Endothelial cell of umbilical vein (primary cell): ENCODE measurements at regions not wholly inside any gene's neighbourhood (a gene's known extent, or its start where the extent isn't known, plus 50 kb on each side); places are given as distances from the start of the nearest gene placed in this dataset.

Experiments
- BruUV-seq: library from RNA; stranded (reverse); fragments of 400-500 nt; replicated peaks from 2 replicates; lab custom pipeline; 2021; lab: Mats Ljungman, UMichigan
- CTCF ChIA-PET: fragments of 300-600, 350-600 bp; sonication (Branson Sonifier 250); formaldehyde crosslinking; loops from one replicate; lab custom pipeline; 2021; ENCODE audit warnings: antibody characterized with exemption, inconsistent platforms; lab: Charles Lee
- POLR2A ChIA-PET: fragments of 300-600, 350-600 bp; sonication (Branson Sonifier 250); formaldehyde crosslinking; loops from one replicate; lab custom pipeline; 2021; ENCODE audit warnings: antibody characterized with exemption, inconsistent platforms; lab: Charles Lee
- DNase-seq: peaks from one replicate; pipeline ENCODE4 v3.0.0-alpha.2; 2011; ENCODE audit warnings: low read depth, low spot score
- FAIRE-seq: peaks from 2 replicates; lab custom pipeline; 2011; peaks lifted over from hg19 to GRCh38; lab: Jason Lieb, UNC
- H2AFZ ChIP-seq: 2 replicates; pipeline ENCODE4 v1.6.0; 2012; ENCODE audit warnings: low read depth, low read length, control low read depth, inconsistent platforms
- H3K27ac ChIP-seq: 2 replicates; pipeline ENCODE4 v1.5.1; 2011; ENCODE audit warnings: low read depth, mild to moderate bottlenecking, control low read depth, low read length, moderate library complexity; ENCODE audit not compliant: insufficient read depth
- H3K27me3 ChIP-seq, 2 experiments: 2 replicates each; pipeline versions ENCODE4 v1.6.0 to v1.6.1; 2011; ENCODE audit warnings: low read length in 2 of 2, mixed read lengths in 1 of 2; ENCODE audit not compliant: control insufficient read depth in 2 of 2, insufficient read depth in 2 of 2
- H3K36me3 ChIP-seq, 2 experiments: 2 replicates in 1 of 2; 3 replicates in 1 of 2; pipeline ENCODE4 v1.5.1; 2011; ENCODE audit warnings: low read length in 2 of 2, mild to moderate bottlenecking in 1 of 2, moderate library complexity in 1 of 2; ENCODE audit not compliant: control insufficient read depth in 2 of 2, insufficient read depth in 2 of 2; ENCODE audit errors: extremely low read depth in 1 of 2
- H3K4me1 ChIP-seq: 3 replicates; pipeline ENCODE4 v1.5.1; 2011; ENCODE audit warnings: mild to moderate bottlenecking, low read length; ENCODE audit not compliant: control insufficient read depth, insufficient read depth; ENCODE audit errors: extremely low read depth
- H3K4me2 ChIP-seq: 2 replicates; pipeline ENCODE4 v1.6.1; 2011; ENCODE audit warnings: low read length, control low read depth, mixed read lengths; ENCODE audit not compliant: insufficient read depth
- H3K4me3 ChIP-seq, 3 experiments: fragments of 200-600 bp in 1 of 3; sonication (generic), shearing (Covaris generic) in 1 of 3; replicated peaks in 1 of 3; 2 replicates each; pipeline ENCODE4 v1.5.1; 2011 to 2016; ENCODE audit warnings: control low read depth in 3 of 3, low read length in 3 of 3, mild to moderate bottlenecking in 2 of 3, inconsistent platforms in 1 of 3, low read depth in 1 of 3, moderate library complexity in 1 of 3; ENCODE audit not compliant: insufficient read depth in 1 of 3
- H3K79me2 ChIP-seq: 2 replicates; pipeline ENCODE4 v1.6.0; 2012; ENCODE audit warnings: low read length, inconsistent platforms; ENCODE audit not compliant: control insufficient read depth, insufficient read depth
- H3K9ac ChIP-seq: replicated peaks from 2 replicates; pipeline ENCODE3; 2011; ENCODE audit warnings: low read length, control low read depth; ENCODE audit not compliant: insufficient read depth; ENCODE audit errors: extremely low read depth
- H3K9me1 ChIP-seq: replicated peaks from 3 replicates; pipeline ENCODE4 v1.6.0; 2011; ENCODE audit warnings: mild to moderate bottlenecking, low read length; ENCODE audit not compliant: control insufficient read depth, insufficient read depth; ENCODE audit errors: extremely low read depth
- H3K9me3 ChIP-seq: replicated peaks from 2 replicates; pipeline ENCODE4 v1.5.1; 2012; ENCODE audit warnings: low read length, inconsistent platforms; ENCODE audit not compliant: control insufficient read depth, insufficient read depth
- H4K20me1 ChIP-seq: replicated peaks from 2 replicates; pipeline ENCODE3; 2011; ENCODE audit warnings: mild to moderate bottlenecking, low read length; ENCODE audit not compliant: control insufficient read depth, insufficient read depth; ENCODE audit errors: extremely low read depth
- EZH2 ChIP-seq: IDR thresholded peaks from 2 replicates; pipeline ENCODE4 v1.6.1; 2012; ENCODE audit warnings: borderline replicate concordance, low read depth, mild to moderate bottlenecking, moderate library complexity, low read length, inconsistent platforms; ENCODE audit not compliant: severe bottlenecking
- FOS ChIP-seq: IDR thresholded peaks from 2 replicates; pipeline ENCODE4 v1.6.1; 2011; ENCODE audit warnings: mild to moderate bottlenecking, low read length, moderate library complexity, borderline replicate concordance; ENCODE audit not compliant: insufficient read depth
- GATA2 ChIP-seq: IDR thresholded peaks from 2 replicates; pipeline ENCODE4 v1.7.0; 2011; ENCODE audit warnings: low read depth, mild to moderate bottlenecking, moderate library complexity, mixed read lengths, low read length; ENCODE audit not compliant: insufficient read length, insufficient read depth
- JUN ChIP-seq: IDR thresholded peaks from 2 replicates; pipeline ENCODE4 v1.6.1; 2011; ENCODE audit warnings: borderline replicate concordance, low read depth; ENCODE audit not compliant: insufficient read length, insufficient read depth
- MYC ChIP-seq: IDR thresholded peaks from one replicate; pipeline ENCODE4 v1.6.1; 2011; ENCODE audit warnings: mild to moderate bottlenecking, low read depth, low read length
- POLR2A ChIP-seq: IDR thresholded peaks from 2 replicates; pipeline ENCODE4 v1.6.1; 2012; ENCODE audit warnings: low read depth, mild to moderate bottlenecking, control low read depth, low read length
- POLR2AphosphoS5 ChIP-seq: IDR thresholded peaks from 2 replicates; pipeline ENCODE4 v1.6.1; 2012; ENCODE audit warnings: low read depth, mild to moderate bottlenecking, control low read depth, low read length, moderate library complexity; ENCODE audit not compliant: insufficient read depth
- dilution Hi-C: fragments of 300-500 bp; cut with MboI; formaldehyde crosslinking; loops from one replicate; pipeline ENCODE4 v1.15.0; 2019; ENCODE audit warnings: low sequenced_read_pairs; ENCODE audit not compliant: extremely low pct_ligation_motif_present
- intact Hi-C: fragments of 100-400 bp; cut with micrococcal nuclease; formaldehyde crosslinking; loops from one replicate; pipeline ENCODE4 v1.10.0; 2022
- TF ChIP-seq, protein P1 (sequence below), 2 donors: IDR thresholded peaks; 1 replicate in 1 of 2; 2 replicates in 1 of 2; pipeline ENCODE4 v1.5.1; 2011; ENCODE audit warnings: low read length in 2 of 2, mild to moderate bottlenecking in 2 of 2, moderate library complexity in 2 of 2, control low read depth in 1 of 2, inconsistent platforms in 1 of 2, low read depth in 1 of 2; ENCODE audit not compliant: insufficient read depth in 1 of 2; ENCODE audit errors: extremely low read depth in 1 of 2
- TF ChIP-seq, protein P2 (sequence below): IDR thresholded peaks from 2 replicates; pipeline ENCODE4 v1.6.1; 2011; ENCODE audit not compliant: insufficient read depth, insufficient read length

DNA sequence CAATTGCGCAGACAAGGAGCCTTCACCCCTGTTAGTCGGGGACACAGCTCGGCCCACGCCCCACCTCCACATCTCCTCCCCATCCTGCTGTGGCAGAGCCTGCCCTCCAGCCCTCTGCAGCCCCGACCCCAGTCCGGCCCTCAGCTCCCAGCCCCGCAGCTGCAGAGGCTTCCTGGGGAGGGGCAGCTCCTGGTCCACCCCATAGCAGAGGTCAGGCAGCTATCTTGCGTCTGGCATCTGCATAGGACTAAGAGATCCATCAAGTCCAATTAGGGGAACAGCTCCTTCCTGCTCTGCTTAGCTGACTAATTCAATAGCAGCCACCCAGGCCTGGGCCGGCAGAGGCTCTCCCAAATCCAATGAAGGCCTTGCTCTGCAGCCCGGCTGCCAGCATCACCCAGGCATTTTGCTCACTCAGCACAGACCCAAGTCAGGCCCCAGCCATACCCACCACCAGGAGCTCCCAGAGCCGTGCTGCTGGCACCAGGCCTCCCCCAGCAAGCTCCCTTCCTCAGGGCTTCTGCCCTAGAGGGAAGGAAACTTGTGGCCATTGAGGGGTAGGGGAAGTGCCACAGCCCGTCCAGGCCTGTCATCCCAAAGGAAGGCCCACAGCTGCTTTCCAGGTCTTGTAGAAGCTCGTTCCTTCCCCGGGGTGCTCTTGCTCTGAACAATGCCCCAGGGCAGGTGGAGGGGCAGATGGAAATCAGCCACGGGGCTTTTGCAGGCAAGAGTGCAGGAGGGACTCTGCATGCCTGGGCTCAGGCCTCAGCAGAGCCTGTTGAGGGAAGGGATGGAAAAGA is 106.2 kb upstream of the RET start:
- no peaks in the 10 kb centered on the region for H3K9me1 ChIP-seq
- no peak overlapping the region for H2AFZ ChIP-seq
- H3K4me3 ChIP-seq = no peak overlapping the region
- no peak for DNase-seq
- H4K20me1 ChIP-seq = no peaks in the 10 kb centered on the region
- H3K4me1 ChIP-seq = no peaks in the 10 kb centered on the region
- no peaks in the 10 kb centered on the region for H3K79me2 ChIP-seq
- no peak overlapping the region for H3K9ac ChIP-seq
- no peaks in the 10 kb centered on the region for H3K9me3 ChIP-seq
- no peaks in the 10 kb centered on the region for H3K27me3 ChIP-seq
- no peak for TF ChIP-seq MYC
- TF ChIP-seq, protein P1, sequence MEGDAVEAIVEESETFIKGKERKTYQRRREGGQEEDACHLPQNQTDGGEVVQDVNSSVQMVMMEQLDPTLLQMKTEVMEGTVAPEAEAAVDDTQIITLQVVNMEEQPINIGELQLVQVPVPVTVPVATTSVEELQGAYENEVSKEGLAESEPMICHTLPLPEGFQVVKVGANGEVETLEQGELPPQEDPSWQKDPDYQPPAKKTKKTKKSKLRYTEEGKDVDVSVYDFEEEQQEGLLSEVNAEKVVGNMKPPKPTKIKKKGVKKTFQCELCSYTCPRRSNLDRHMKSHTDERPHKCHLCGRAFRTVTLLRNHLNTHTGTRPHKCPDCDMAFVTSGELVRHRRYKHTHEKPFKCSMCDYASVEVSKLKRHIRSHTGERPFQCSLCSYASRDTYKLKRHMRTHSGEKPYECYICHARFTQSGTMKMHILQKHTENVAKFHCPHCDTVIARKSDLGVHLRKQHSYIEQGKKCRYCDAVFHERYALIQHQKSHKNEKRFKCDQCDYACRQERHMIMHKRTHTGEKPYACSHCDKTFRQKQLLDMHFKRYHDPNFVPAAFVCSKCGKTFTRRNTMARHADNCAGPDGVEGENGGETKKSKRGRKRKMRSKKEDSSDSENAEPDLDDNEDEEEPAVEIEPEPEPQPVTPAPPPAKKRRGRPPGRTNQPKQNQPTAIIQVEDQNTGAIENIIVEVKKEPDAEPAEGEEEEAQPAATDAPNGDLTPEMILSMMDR (IDR thresholded peaks at IDR 0.05; ENCODE audit: extremely low read depth in 1 of 2, insufficient read depth in 1 of 2, low read depth in 1 of 2, low read length in 2 of 2) = no peak
- no peak for TF ChIP-seq POLR2AphosphoS5
- TF ChIP-seq GATA2 = no peak
- no peak for TF ChIP-seq JUN
- TF ChIP-seq POLR2A = no peak
- no peak for TF ChIP-seq EZH2
- TF ChIP-seq FOS = no peak
- TF ChIP-seq, protein P2, sequence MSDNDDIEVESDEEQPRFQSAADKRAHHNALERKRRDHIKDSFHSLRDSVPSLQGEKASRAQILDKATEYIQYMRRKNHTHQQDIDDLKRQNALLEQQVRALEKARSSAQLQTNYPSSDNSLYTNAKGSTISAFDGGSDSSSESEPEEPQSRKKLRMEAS = no peak
- H3K4me2 ChIP-seq = no peak overlapping the region
- FAIRE-seq = no peak
- POLR2A ChIA-PET = no interaction called here
- H3K27ac ChIP-seq = no peak overlapping the region
- no peaks in the 10 kb centered on the region for H3K36me3 ChIP-seq
- no TSS peak for BruUV-seq
- CTCF ChIA-PET = no interaction called here
- dilution Hi-C loops (no loop called here), intact Hi-C loops (no loop called here)
